Body of pancreas (tissue), 4 donors: ENCODE measurements at regions not wholly inside any gene's neighbourhood (a gene's known extent, or its start where the extent isn't known, plus 50 kb on each side); places are given as distances from the start of the nearest gene placed in this dataset.

Experiments used
- ATAC-seq: fragments of 150-250 bp; one replicate; pipeline ENCODE4 v1.9.1; 2016
- DNase-seq, 4 donors: peaks; one replicate each; pipeline ENCODE4 v3.0.0-alpha.2; 2019
- H3K27ac ChIP-seq, 4 donors: fragments of 200-600 bp; sonication (generic); 1 replicate in 3 of 4; 2 replicates in 1 of 4; pipeline versions ENCODE4 v1.5.1 to v1.6.1; 2016 to 2019; ENCODE audit warnings: mild to moderate bottlenecking in 1 of 4, mixed read lengths in 1 of 4, moderate library complexity in 1 of 4
- H3K27me3 ChIP-seq, 2 donors: fragments of 200-600 bp; sonication (generic); one replicate each; pipeline ENCODE4 v1.6.0; 2016; ENCODE audit warnings: mild to moderate bottlenecking in 1 of 2
- H3K36me3 ChIP-seq, 2 donors: fragments of 200-600 bp; sonication (generic); replicated peaks in 1 of 2; 2 replicates each; pipeline ENCODE4 v1.5.1; 2016; ENCODE audit warnings: low read depth in 2 of 2; ENCODE audit not compliant: insufficient read depth in 1 of 2
- H3K4me1 ChIP-seq: fragments of 200-600 bp; sonication (generic); one replicate; pipeline ENCODE4 v1.6.0; 2016
- H3K4me3 ChIP-seq, 2 donors: fragments of 200-600 bp; sonication (generic); 1 replicate in 1 of 2; 2 replicates in 1 of 2; pipeline ENCODE4 v1.5.1; 2016 to 2019
- H3K9me3 ChIP-seq, 3 donors: fragments of 200-600 bp; sonication (generic); 1 replicate in 2 of 3; 2 replicates in 1 of 3; pipeline ENCODE4 v1.5.1; 2016
- POLR2A ChIP-seq, 3 donors: fragments of 450-650 bp; IDR thresholded peaks; one replicate each; pipeline ENCODE4 v1.6.1; 2016; ENCODE audit warnings: antibody characterized with exemption in 3 of 3, mild to moderate bottlenecking in 2 of 3
- WGBS, 2 donors: methylation state at CpG; one replicate each; pipeline ENCODE4 v1.1.5; 2017; 5-methylcytosine and 5-hydroxymethylcytosine counted together
- intact Hi-C: fragments of 100-400 bp; cut with DNase I; formaldehyde crosslinking; loops from one replicate; pipeline ENCODE4 v1.15.1; 2023
- TF ChIP-seq, protein P1 (sequence below), 7 experiments: fragments of 450-650 bp in 4 of 7; fragments of 200-600 bp in 3 of 7; sonication (generic) in 3 of 7; IDR thresholded peaks; one replicate each; pipeline ENCODE4 v1.5.1; 2016 to 2019; ENCODE audit warnings: antibody characterized with exemption in 7 of 7

DNA sequence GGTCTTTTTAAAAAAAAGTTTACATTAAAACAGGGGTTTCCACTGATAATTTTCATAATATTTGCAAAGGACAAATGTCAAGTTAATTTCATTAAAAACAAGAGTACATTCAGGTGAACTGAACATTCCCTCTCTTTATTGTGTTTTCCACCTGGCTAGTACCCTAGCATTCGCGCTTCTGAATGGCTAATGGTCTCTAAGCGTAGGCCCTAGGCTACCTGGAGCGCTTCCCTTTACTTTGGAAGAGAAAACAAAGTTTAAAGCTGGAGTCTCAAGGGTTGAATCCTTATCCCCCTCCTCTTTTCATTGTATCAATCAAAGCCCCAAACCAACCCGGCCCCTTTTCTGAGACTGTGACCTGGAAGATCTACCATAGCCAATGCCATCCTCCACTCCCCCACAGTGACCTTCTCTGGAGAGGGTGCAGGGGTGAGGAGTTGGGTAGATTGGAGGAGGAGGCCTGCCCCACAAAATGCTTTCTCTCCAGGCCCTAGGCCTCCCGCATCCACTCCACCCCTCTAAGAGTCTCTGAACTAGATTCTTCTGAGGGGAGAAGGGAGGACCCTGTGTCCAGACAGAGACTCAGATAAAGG lies 73.3 kb upstream of the TBCA start:
- DNase-seq (no peak), ATAC-seq (no peak)
- no peaks in the 10 kb centered on the region for H3K9me3 ChIP-seq
- H3K36me3 ChIP-seq, result no peaks in the 10 kb centered on the region
- peaks cover 0 to 19% of the 10 kb centered on the region in 2 donors for H3K27me3 ChIP-seq
- 89 to 92% methylated on average over 6 of the region's 6 CpGs for WGBS, 2 donors
- no peak overlapping the region for H3K27ac ChIP-seq
- peaks cover 22% of the 10 kb centered on the region for H3K4me1 ChIP-seq
- TF ChIP-seq, protein P1, sequence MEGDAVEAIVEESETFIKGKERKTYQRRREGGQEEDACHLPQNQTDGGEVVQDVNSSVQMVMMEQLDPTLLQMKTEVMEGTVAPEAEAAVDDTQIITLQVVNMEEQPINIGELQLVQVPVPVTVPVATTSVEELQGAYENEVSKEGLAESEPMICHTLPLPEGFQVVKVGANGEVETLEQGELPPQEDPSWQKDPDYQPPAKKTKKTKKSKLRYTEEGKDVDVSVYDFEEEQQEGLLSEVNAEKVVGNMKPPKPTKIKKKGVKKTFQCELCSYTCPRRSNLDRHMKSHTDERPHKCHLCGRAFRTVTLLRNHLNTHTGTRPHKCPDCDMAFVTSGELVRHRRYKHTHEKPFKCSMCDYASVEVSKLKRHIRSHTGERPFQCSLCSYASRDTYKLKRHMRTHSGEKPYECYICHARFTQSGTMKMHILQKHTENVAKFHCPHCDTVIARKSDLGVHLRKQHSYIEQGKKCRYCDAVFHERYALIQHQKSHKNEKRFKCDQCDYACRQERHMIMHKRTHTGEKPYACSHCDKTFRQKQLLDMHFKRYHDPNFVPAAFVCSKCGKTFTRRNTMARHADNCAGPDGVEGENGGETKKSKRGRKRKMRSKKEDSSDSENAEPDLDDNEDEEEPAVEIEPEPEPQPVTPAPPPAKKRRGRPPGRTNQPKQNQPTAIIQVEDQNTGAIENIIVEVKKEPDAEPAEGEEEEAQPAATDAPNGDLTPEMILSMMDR (IDR thresholded peaks at IDR 0.05), result no peak
- TF ChIP-seq POLR2A (IDR thresholded peaks at IDR 0.05), result no peak
- no peak overlapping the region for H3K4me3 ChIP-seq
- intact Hi-C loops, result no loop called here

DNA sequence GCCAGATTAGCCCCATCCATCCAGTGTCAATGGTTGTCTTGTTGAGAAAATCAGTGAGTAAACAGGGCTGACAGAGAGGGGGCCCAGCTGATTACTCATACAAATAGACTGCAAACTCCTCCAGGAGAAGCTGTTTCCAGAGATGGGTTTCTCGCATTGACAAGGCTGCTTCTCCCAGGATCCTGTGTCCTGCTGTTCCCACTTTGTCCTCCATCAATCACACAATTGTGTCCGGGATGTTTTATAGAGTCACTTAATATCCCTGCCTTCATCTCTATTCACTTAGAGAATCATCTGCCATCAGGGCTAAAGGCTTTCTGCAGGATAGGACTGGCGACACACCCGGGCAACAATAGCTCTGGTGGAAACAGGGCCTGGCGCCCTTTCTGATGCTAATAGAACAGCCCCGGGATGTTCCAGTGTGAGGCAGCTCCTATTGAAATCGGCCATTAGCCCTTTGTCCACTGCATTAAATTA lies 71.7 kb upstream of the TBCA start:
- Histone ChIP-seq H3K36me3 (no peaks in the 10 kb centered on the region), H3K9me3 (no peaks in the 10 kb centered on the region), H3K4me3 (no peak overlapping the region), H3K4me1 (peaks cover 28% of the 10 kb centered on the region), H3K27me3 (peaks cover 0 to 14% of the 10 kb centered on the region in 2 donors), H3K27ac (no peak overlapping the region)
- WGBS, 2 donors, result 69 to 70% methylated on average over 6 to 7 of the region's 7 CpGs
- ATAC-seq, result no peak
- TF ChIP-seq POLR2A (IDR thresholded peaks at IDR 0.05), result no peak
- TF ChIP-seq, protein P1 (IDR thresholded peaks at IDR 0.05), result no peak
- intact Hi-C loops, result no loop called here
- no peak for DNase-seq

DNA sequence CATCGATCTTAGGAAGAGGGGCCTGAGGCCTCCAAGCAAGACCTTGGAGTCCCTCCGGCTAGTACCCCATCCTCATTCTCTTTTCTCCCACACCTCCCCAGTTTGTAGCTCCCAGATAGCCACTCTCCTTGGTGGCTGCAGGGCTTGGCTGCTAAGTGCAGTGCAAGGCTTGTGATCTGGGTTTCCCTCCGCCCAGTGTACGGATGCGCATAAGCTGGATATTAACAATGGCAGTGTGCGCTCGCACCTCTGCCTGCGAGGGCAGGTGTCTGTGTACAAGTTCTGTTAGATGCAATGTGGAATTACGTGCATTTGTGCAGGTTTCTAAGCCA lies 71.0 kb upstream of the TBCA start:
- Histone ChIP-seq H3K27ac (no peak overlapping the region), H3K27me3 (peaks cover 0 to 6% of the 10 kb centered on the region in 2 donors), H3K9me3 (no peaks in the 10 kb centered on the region), H3K4me1 (peaks cover 22% of the 10 kb centered on the region), H3K4me3 (no peak overlapping the region), H3K36me3 (no peaks in the 10 kb centered on the region)
- intact Hi-C loops, result no loop called here
- WGBS, 2 donors, result 69% methylated on average over 9 of the region's 9 CpGs
- ATAC-seq (no peak), DNase-seq (no peak)
- TF ChIP-seq, protein P1 (IDR thresholded peaks at IDR 0.05), result no peak

DNA sequence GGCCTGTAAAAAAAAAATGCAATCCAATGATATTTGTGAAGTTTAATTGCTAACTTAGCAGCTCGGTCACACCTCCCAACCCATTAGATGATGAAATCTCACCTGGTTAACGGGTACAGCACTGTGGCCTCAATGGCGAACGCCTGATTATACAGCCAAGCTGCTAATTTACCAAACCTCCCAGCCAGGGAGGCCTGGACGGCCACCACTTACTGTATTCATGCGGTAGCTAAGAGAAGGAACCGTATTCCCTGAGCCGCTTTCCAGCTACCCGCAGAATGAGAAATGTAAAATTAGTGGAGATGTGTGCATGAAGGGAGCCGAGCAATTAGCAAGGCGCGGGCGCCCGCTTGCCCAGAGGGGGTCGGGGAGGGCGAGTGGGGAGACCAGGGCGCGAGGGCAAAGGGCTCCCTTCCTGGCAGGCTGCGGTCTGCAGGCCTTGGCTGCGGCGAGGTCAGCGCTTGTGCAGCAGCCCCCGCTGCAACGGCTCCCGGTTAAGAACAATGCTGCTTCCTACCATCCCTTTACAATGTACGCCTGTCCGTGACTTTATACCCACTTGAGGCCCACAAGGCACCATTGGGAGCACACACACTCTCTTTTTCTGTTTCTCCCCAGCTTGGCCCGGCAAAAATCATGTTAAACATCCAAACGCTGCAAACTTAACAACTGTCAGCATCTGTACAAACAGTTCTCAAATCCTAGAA lies 70.4 kb upstream of the TBCA start:
- no peak overlapping the region for H3K4me3 ChIP-seq
- no peak overlapping the region for H3K27ac ChIP-seq
- no peak for DNase-seq
- no peak for ATAC-seq
- no peaks in the 10 kb centered on the region for H3K9me3 ChIP-seq
- intact Hi-C loops, result no loop called here
- H3K36me3 ChIP-seq, result no peaks in the 10 kb centered on the region
- no peak for TF ChIP-seq POLR2A (IDR thresholded peaks at IDR 0.05)
- TF ChIP-seq, protein P1 (IDR thresholded peaks at IDR 0.05), result no peak
- H3K27me3 ChIP-seq, result peaks cover 0 to 6% of the 10 kb centered on the region in 2 donors
- H3K4me1 ChIP-seq, result peaks cover 17% of the 10 kb centered on the region
- WGBS, 2 donors, result 69 to 77% methylated on average over 20 to 28 of the region's 29 CpGs

DNA sequence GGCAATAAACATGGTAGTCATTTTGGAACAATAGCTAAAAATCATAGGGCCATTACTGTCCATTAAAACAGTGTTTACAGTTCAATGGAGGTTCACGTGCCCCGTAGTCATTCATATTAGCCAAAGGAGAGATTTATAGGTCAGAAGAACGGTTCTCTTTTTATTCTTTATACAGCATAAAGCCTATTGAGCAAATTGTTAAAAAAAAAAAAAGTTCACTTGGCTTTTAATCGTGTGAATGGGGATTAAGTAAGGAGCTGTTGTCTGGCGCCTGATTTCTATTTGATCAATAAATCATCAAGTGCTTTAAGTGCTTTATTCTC lies 69.1 kb upstream of the TBCA start:
- H3K36me3 ChIP-seq, result no peaks in the 10 kb centered on the region
- intact Hi-C loops, result no loop called here
- peaks cover 13% of the 10 kb centered on the region for H3K4me1 ChIP-seq
- ATAC-seq, result no peak
- peaks cover 0 to 6% of the 10 kb centered on the region in 2 donors for H3K27me3 ChIP-seq
- no peak overlapping the region for H3K27ac ChIP-seq
- H3K4me3 ChIP-seq, result no peak overlapping the region
- no peaks in the 10 kb centered on the region for H3K9me3 ChIP-seq
- WGBS, 2 donors, result 81 to 84% methylated on average over 5 of the region's 5 CpGs
- DNase-seq, result no peak
- TF ChIP-seq POLR2A (IDR thresholded peaks at IDR 0.05), result no peak
- TF ChIP-seq, protein P1 (IDR thresholded peaks at IDR 0.05), result no peak
